ENCODE measurements at regions not wholly inside any gene's neighbourhood (a gene's known extent, or its start where the extent isn't known, plus 50 kb on each side); places are given as distances from the start of the nearest gene placed in this dataset.

DNA sequence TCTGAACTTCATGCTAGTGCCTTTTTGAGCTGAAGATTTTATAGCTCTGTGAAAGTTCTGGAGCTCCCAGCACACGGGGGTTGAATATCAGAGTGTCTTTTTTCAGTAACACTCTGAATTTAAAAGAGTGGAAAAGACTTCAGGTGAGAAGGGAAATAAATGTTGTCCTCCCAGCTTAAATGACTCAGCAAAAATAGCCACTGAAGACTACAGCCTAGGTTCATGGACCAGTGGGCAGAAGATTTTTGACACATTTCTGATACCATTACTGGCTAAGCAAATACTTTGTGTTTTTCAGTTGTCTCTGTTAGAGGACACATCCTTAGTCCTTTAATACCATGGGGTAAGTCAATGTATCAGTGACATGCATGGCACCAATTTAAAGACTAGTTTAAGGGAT is 338.5 kb upstream of the SPTLC3 start:
- no peak for DNase-seq
- Mint-ChIP-seq H3K4me3 (no peak overlapping the region), H3K27me3 (no peaks in the 10 kb centered on the region), H3K27ac (no peak overlapping the region), H3K4me1 (no peaks in the 10 kb centered on the region), H3K36me3 (ENCODE audit: low read depth) (no peaks in the 10 kb centered on the region)
- H3K9me3 ChIP-seq (ENCODE audit: control insufficient read depth, low read length, poor library complexity, severe bottlenecking): no peaks in the 10 kb centered on the region
- ATAC-seq: no peak

GRCh38 chr20:12673352-12673751 is 335.4 kb upstream of the SPTLC3 start:
- Mint-ChIP-seq H3K4me3 (no peak overlapping the region), H3K4me1 (no peaks in the 10 kb centered on the region), H3K36me3 (ENCODE audit: low read depth) (no peaks in the 10 kb centered on the region), H3K27ac (no peak overlapping the region), H3K27me3 (no peaks in the 10 kb centered on the region)
- ATAC-seq (no peak), DNase-seq (no peak)
- H3K9me3 ChIP-seq (ENCODE audit: control insufficient read depth, low read length, poor library complexity, severe bottlenecking): no peaks in the 10 kb centered on the region

DNA sequence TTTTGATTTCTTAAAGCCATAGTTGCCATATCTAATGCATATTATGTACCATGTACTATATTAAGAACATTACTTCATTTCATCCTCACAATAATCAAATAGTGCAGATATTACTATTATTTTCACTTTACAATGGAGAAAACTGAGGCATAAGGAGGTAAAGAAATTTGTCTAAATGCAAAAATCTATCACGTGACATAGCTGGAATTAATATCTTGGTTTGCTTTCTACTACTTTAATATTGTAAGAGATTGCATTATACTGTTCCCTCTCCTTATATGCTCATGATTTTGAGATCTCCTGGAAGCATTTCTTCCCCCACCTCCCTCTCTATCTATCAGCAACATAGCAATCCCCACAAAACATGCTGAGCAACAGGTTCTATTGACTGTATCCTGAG is 330.8 kb upstream of the SPTLC3 start:
- H3K4me1 Mint-ChIP-seq: no peaks in the 10 kb centered on the region
- DNase-seq (no peak), ATAC-seq (no peak)
- no peaks in the 10 kb centered on the region for H3K27me3 Mint-ChIP-seq
- H3K9me3 ChIP-seq (ENCODE audit: control insufficient read depth, low read length, poor library complexity, severe bottlenecking): no peaks in the 10 kb centered on the region
- no peak overlapping the region for H3K27ac Mint-ChIP-seq
- no peak overlapping the region for H3K4me3 Mint-ChIP-seq
- no peaks in the 10 kb centered on the region for H3K36me3 Mint-ChIP-seq (ENCODE audit: low read depth)

DNA sequence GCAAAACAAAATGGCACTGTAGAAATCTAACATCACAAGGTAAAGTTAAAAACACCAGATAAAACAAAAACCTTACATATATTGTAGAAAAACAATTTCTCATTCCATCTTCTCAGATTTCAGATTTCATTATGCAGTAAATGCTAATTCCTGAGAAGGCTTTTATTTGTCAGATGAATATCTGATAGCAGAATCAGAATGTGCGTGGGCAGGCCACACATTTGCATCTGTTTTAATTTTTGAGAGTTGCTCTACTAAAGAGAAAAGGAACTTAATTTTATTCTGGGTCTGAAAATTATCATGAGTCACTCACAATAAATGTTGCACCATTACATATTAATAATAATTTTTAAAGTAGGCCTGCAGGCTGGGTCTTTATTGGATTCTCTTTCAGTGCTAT is 329.3 kb upstream of the SPTLC3 start:
- Mint-ChIP-seq H3K27ac (no peak overlapping the region), H3K27me3 (no peaks in the 10 kb centered on the region), H3K4me1 (no peaks in the 10 kb centered on the region), H3K4me3 (no peak overlapping the region), H3K36me3 (ENCODE audit: low read depth) (no peaks in the 10 kb centered on the region)
- ATAC-seq: no peak
- H3K9me3 ChIP-seq (ENCODE audit: control insufficient read depth, low read length, poor library complexity, severe bottlenecking): no peaks in the 10 kb centered on the region
- no peak for DNase-seq

DNA sequence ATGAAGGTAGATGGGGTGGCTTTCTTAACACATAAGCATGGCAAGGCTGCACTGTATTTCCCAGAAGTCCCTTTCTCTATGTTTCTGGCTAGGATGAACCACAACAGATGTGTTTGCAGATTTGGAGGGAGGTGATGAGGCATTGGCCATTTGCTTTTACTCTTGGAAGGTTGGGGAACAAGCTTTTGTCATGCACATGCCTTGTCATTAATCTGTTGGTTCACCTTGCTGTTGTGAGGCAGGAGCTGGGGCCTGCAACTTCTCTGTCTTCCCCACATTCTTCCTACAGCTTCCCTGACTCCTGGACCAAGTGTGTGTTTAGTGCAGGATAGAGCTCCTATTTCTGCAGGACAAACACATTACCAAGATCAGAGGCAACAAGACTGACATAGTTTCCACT is 326.2 kb upstream of the SPTLC3 start:
- Mint-ChIP-seq H3K4me3 (no peak overlapping the region), H3K36me3 (ENCODE audit: low read depth) (no peaks in the 10 kb centered on the region), H3K27ac (no peak overlapping the region), H3K27me3 (no peaks in the 10 kb centered on the region), H3K4me1 (no peaks in the 10 kb centered on the region)
- no peak for ATAC-seq
- no peak for DNase-seq
- no peaks in the 10 kb centered on the region for H3K9me3 ChIP-seq (ENCODE audit: control insufficient read depth, low read length, poor library complexity, severe bottlenecking)

DNA sequence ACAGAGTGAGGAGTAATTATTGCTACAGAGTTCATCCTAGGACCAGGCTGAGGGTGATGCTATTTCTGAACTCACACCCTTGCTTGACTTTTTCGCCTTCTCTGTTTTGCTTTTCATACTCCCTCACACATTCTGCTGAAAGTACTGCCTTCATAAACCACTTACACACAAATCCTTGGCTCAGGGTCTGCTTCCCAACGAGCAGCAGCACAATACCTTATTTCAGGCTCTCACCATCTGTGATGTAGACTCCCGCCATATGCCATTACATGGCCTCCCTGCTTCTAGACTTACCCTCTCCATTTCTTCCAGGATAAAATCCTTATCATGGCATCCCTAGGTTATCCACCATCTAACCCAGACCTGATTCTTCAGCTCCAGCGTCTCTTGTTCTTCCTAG is 321.3 kb upstream of the SPTLC3 start:
- no peak for ATAC-seq
- H3K27ac Mint-ChIP-seq: no peak overlapping the region
- no peaks in the 10 kb centered on the region for H3K4me1 Mint-ChIP-seq
- no peak overlapping the region for H3K4me3 Mint-ChIP-seq
- H3K9me3 ChIP-seq (ENCODE audit: control insufficient read depth, low read length, poor library complexity, severe bottlenecking): peaks cover 2% of the 10 kb centered on the region
- no peak for DNase-seq
- H3K36me3 Mint-ChIP-seq (ENCODE audit: low read depth): no peaks in the 10 kb centered on the region
- H3K27me3 Mint-ChIP-seq: no peaks in the 10 kb centered on the region

- Mint-ChIP-seq H3K27me3 (no peaks in the 10 kb centered on the region), H3K36me3 (ENCODE audit: low read depth) (no peaks in the 10 kb centered on the region), H3K4me1 (no peaks in the 10 kb centered on the region), H3K27ac (no peak overlapping the region), H3K4me3 (no peak overlapping the region)
- no peaks in the 10 kb centered on the region for H3K9me3 ChIP-seq (ENCODE audit: control insufficient read depth, low read length, poor library complexity, severe bottlenecking)
- ATAC-seq: no peak
- no peak for DNase-seq
Observed at GRCh38 chr20:12695937-12696336, 312.8 kb upstream of the SPTLC3 start.

GRCh38 chr20:12698817-12699216 is 310.0 kb upstream of the SPTLC3 start:
- Mint-ChIP-seq H3K27ac (no peak overlapping the region), H3K27me3 (no peaks in the 10 kb centered on the region), H3K4me3 (no peak overlapping the region), H3K4me1 (no peaks in the 10 kb centered on the region), H3K36me3 (ENCODE audit: low read depth) (no peaks in the 10 kb centered on the region)
- no peak for DNase-seq
- no peak for ATAC-seq
- no peaks in the 10 kb centered on the region for H3K9me3 ChIP-seq (ENCODE audit: control insufficient read depth, low read length, poor library complexity, severe bottlenecking)

- no peak overlapping the region for H3K4me3 Mint-ChIP-seq
- DNase-seq (no peak), ATAC-seq (no peak)
- H3K9me3 ChIP-seq (ENCODE audit: control insufficient read depth, low read length, poor library complexity, severe bottlenecking): no peaks in the 10 kb centered on the region
- H3K27ac Mint-ChIP-seq: no peak overlapping the region
- H3K27me3 Mint-ChIP-seq: no peaks in the 10 kb centered on the region
- H3K36me3 Mint-ChIP-seq (ENCODE audit: low read depth): no peaks in the 10 kb centered on the region
- H3K4me1 Mint-ChIP-seq: no peaks in the 10 kb centered on the region
Observed at GRCh38 chr20:12699374-12700228, 309.2 kb upstream of the SPTLC3 start.

DNA sequence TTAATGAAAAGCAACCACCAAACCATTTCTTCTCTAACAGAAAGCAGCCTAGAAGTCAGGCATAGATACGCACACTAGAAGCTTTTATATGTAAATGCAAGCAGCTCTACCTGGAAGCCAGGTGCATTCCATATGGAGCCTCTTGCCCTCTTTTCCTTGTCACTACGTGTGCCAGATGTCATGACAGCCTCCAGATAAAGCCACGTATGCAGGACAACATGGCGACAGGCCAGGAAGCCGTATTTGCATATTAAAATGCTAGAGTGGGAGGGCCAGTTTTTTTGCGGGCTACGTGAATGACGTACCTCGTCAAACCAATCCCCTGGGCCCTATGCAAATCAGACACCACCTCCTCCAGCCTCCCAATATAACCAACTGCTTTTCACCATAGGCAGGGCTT is 308.1 kb upstream of the SPTLC3 start:
- Mint-ChIP-seq H3K36me3 (ENCODE audit: low read depth) (no peaks in the 10 kb centered on the region), H3K27me3 (no peaks in the 10 kb centered on the region), H3K27ac (no peak overlapping the region), H3K4me3 (no peak overlapping the region), H3K4me1 (no peaks in the 10 kb centered on the region)
- ATAC-seq: no peak
- no peaks in the 10 kb centered on the region for H3K9me3 ChIP-seq (ENCODE audit: control insufficient read depth, low read length, poor library complexity, severe bottlenecking)
- DNase-seq: no peak

DNA sequence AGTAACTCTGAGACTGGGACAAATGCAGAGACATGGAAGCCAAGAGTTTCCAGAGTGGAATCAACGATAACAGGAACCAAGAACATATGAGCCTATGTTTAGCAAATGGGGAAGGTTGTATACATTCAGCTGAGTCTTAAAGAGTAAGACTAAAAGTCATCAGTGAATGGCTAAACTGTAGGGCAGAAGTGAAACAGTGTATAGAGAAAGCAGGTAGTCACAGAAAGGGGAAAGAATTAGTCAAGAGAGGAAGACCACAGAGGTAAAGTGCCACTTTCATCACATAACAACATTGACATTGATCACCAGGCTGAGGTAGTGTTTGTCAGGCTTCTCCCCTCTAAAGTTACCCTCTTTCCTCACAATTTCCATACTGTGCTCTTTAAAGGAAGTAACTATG is 306.5 kb upstream of the SPTLC3 start:
- H3K27ac Mint-ChIP-seq: no peak overlapping the region
- no peaks in the 10 kb centered on the region for H3K4me1 Mint-ChIP-seq
- no peaks in the 10 kb centered on the region for H3K27me3 Mint-ChIP-seq
- no peaks in the 10 kb centered on the region for H3K36me3 Mint-ChIP-seq (ENCODE audit: low read depth)
- DNase-seq: no peak
- H3K4me3 Mint-ChIP-seq: no peak overlapping the region
- ATAC-seq: no peak
- no peaks in the 10 kb centered on the region for H3K9me3 ChIP-seq (ENCODE audit: control insufficient read depth, low read length, poor library complexity, severe bottlenecking)

DNA sequence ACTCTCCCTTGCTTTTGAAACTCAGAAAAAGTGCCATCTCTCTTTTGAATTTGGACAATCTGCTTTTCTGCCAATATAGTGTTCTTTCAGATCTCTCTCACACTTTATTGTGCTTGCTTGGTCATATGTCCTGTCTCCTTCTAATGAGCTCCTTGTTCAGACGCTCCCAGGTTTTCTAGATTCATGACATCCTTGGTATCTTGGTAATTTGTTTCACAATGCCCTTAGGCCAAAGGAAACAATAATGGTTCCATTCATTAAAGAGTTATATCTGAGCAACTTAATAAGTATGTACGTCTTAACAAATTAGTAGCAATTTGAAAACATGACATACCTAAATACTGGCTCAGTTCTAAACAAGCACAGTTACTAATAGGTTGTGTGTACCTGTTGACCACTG is 293.4 kb upstream of the SPTLC3 start:
- Mint-ChIP-seq H3K4me1 (no peaks in the 10 kb centered on the region), H3K27ac (no peak overlapping the region), H3K36me3 (ENCODE audit: low read depth) (no peaks in the 10 kb centered on the region), H3K27me3 (no peaks in the 10 kb centered on the region), H3K4me3 (no peak overlapping the region)
- H3K9me3 ChIP-seq (ENCODE audit: control insufficient read depth, low read length, poor library complexity, severe bottlenecking): no peaks in the 10 kb centered on the region
- ATAC-seq (no peak), DNase-seq (no peak)

- Mint-ChIP-seq H3K27ac (no peak overlapping the region), H3K4me3 (no peak overlapping the region), H3K27me3 (no peaks in the 10 kb centered on the region), H3K4me1 (no peaks in the 10 kb centered on the region), H3K36me3 (ENCODE audit: low read depth) (no peaks in the 10 kb centered on the region)
- no peaks in the 10 kb centered on the region for H3K9me3 ChIP-seq (ENCODE audit: control insufficient read depth, low read length, poor library complexity, severe bottlenecking)
- ATAC-seq (no peak), DNase-seq (no peak)
Observed at GRCh38 chr20:12715991-12716680, 292.6 kb upstream of the SPTLC3 start.

- no peaks in the 10 kb centered on the region for H3K36me3 Mint-ChIP-seq (ENCODE audit: low read depth)
- H3K4me3 Mint-ChIP-seq: no peak overlapping the region
- H3K9me3 ChIP-seq (ENCODE audit: control insufficient read depth, low read length, poor library complexity, severe bottlenecking): no peaks in the 10 kb centered on the region
- no peaks in the 10 kb centered on the region for H3K27me3 Mint-ChIP-seq
- no peak for DNase-seq
- no peak for ATAC-seq
- no peaks in the 10 kb centered on the region for H3K4me1 Mint-ChIP-seq
- H3K27ac Mint-ChIP-seq: no peak overlapping the region
Observed at GRCh38 chr20:12717061-12717460, 291.7 kb upstream of the SPTLC3 start.
